ENCODE measurements at regions not wholly inside any gene's neighbourhood (a gene's known extent, or its start where the extent isn't known, plus 50 kb on each side); places are given as distances from the start of the nearest gene placed in this dataset.
"Not testable (repeated sequence)": the region's sequence is repeated elsewhere in the genome, so short reads cannot be mapped to it uniquely, and the experiment has no call there.

- no peak for DNase-seq
These were observed 64.1 kb upstream of the MMS22L start for GRCh38 chr6:97347111-97347510.

DNA sequence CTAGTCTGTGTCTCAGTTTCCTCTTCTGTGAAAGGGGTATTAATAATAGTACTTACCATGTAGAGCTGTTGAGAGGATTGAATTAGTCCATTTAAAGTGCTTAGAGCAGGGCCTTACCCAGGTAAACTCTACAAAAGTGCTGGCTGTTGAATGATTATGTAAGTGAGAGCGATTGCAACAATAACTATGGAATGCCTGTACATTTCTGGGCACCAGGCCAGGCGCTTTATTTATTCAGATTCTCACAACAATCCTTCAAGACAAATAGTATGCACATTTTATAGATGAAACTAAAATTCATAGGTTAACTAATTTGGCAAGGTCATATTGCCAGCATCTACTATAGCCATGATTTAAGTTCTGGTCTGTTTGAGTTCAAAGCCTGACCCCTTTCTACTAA is 78.3 kb upstream of the MMS22L start:
- DNase-seq, result no peak

GRCh38 chr6:97364327-97364726 is 81.3 kb upstream of the MMS22L start:
- no peak for DNase-seq

GRCh38 chr6:97382071-97382470 is 99.1 kb upstream of the MMS22L start:
- not testable (repeated sequence) for DNase-seq

GRCh38 chr6:97392735-97393134 is 109.7 kb upstream of the MMS22L start:
- no peak for DNase-seq

GRCh38 chr6:97394160-97394748 is 111.2 kb upstream of the MMS22L start:
- DNase-seq, result peak; percentile 42

- DNase-seq, result no peak
These were observed 113.9 kb upstream of the MMS22L start for GRCh38 chr6:97396880-97397279.

DNA sequence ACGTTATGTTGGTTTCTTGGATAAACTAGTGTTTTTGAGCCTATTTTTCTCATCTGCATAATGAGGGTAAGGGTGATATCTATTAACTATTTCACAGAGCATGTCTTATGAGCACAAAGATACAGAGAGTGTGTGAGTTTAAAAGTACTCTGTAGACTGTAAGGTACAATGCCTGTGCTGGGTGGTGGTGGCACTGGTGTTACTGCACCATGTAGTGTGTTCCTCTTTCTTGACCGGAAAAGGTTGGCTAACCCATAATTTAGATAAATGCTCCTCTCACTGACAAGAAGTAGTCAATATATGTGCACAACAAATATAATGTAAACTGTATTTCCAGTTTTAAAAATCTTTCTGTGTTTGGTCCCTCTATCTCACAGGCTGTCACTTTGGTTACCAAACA is 116.2 kb upstream of the MMS22L start:
- no peak for DNase-seq

DNA sequence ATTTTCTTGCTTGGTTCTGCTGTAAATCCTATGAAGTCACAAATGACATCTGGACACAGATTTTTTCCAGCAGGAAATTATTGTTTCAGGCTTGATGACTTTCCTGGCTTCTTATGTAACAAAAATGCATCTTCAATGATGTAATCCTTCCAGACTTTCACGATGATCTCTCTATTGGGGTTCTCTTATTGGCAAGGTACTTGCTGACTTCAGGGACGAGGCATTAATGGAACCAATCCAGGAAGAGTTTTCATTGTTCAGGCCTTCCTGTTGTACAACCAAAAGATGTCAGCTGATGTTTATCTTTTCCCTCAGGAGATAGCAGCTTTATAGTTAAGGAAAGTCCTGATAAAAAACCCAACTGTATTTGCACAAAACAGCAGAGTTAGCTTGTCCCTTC is 118.5 kb upstream of the MMS22L start:
- no peak for DNase-seq

- no peak for DNase-seq
These were observed 122.9 kb upstream of the MMS22L start for GRCh38 chr6:97405818-97406409.

GRCh38 chr6:97406633-97407032 is 123.6 kb upstream of the MMS22L start:
- no peak for DNase-seq

GRCh38 chr6:97411610-97412009 is 128.6 kb upstream of the MMS22L start:
- no peak for DNase-seq

DNA sequence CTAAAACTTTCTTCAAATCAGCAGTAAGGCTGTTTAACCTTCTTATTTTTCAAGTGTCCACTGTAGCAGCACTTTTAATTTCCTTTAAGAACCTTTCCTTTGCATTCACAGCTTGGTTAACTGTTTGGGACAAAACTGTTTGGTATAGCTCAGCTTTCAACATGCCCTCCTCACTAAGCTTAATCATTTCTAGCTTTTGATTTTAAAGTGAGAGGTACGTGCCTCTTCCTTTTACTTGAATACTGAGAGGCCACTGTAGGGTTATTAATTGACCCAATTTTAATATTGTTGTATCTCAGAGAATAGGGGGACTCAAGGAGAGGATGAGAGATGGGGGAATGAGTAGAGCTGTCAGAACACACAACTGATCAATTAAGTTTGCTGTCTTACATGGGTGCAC is 129.5 kb upstream of the MMS22L start:
- DNase-seq, result no peak

DNA sequence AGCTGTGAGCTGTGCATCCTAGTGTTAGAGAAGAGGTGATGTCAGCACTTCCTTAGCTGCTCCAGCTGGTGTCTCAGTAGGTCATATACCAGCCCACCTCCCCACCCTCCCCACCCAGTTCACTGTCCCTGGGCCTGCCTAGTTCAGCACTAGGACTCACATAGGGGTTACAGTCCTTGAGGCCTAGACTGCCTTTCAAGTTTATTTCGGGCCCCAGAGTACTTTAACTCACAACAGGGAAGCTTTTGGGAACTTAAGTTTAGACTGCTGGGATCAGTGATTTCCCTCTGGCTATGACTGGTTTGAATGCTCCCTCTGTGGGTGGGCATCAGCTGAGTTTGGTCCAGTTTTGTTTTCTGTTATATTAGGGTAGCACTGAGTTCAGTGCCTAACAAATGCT is 139.2 kb upstream of the MMS22L start:
- no peak for DNase-seq

DNA sequence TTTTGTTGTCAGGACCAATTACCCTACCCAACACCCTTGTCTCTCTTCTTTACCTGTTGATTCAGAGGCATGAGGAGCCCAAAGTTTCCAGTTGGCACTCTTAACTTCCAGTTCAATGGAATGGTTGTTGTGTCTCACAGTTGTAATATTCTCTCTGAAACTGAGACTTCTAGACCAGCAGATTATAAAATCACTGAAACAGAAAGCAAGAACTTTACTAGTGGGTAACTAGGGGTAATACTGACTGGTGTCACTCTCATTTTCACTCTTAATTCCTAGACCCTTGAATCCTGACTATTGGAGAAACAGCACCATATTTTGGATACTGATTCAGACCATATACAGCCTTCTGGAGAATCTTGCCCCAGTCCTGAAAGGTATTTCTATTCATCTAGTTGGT is 140.2 kb upstream of the MMS22L start:
- DNase-seq, result no peak

DNA sequence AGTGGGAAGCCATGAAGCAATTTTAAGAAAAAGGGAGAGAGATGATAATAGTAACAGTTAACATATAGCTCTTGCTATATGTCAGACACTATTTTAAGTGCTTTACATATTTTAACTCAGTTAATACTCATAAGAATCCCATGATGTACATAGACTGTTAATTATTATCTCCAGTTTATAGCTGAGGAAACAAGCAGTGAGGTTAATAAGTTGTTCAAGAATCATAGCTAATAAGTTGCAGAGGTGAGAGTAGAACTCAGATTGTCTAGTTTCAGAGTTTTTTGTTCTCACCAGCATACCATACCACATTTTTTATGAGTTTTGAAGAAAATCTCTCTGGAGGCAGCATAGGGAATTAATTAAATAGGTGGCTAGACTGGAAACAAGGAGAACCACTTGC is 144.6 kb upstream of the MMS22L start:
- no peak for DNase-seq

GRCh38 chr6:97437087-97437486 is 154.1 kb upstream of the MMS22L start:
- no peak for DNase-seq

DNA sequence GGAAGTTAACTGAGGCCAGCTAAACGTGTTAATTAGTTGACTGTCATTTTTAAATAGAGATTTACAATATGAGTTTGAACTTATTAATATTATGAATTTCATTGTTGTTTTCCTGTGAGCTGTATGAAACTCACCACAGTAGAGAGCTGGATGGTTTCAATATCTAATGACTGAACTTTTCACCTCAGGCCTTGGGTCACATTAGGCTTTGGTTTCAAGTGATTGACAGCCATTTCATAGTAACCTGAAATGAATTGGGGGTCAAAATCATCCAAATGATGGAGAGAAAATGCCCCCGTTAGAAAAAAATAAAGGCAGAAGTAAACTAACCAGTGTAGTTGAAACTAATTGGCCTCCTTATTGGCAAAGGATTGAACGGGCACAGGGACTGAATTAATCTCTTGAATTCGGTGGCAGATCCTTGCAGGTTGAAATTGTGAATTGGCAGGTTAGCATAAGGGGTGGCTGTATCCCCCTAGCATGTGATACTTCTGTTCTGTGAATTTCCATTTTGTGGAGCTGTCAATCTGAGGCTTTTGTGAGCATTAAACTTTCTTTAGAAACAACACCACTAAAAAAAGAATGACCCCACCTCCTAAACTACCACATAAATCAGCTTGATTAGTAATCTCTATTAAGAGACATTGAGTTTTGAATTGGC is 155.1 kb upstream of the MMS22L start:
- DNase-seq, result no peak

DNA sequence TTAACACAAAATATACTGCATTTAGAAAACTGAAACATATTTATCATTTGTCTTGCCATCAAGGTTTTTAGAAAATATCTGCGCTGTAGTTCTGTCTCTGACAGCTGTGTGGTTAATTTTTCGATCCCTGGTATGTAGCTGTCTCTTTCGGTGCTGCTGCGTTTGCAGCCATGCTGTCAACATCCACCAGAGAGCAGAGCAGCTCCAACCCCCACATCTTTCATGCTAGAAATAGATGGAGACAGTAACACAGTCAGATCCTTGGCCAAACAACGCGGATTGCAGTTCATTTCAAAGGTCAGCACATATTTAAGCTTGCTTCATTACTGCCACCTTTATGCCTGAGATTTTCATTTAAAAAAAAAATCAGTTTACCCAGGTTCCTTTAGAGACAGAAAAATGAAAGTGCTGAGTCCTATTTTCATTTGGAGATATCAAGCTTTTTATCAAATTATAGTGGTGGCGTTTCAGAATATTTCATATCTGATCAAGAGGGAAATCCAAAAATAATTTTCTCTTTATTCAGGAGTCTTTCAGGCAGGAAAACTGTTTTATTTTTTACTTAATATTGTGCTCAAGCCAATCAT is 157.7 kb upstream of the MMS22L start:
- DNase-seq, result peak; percentile 47

DNA sequence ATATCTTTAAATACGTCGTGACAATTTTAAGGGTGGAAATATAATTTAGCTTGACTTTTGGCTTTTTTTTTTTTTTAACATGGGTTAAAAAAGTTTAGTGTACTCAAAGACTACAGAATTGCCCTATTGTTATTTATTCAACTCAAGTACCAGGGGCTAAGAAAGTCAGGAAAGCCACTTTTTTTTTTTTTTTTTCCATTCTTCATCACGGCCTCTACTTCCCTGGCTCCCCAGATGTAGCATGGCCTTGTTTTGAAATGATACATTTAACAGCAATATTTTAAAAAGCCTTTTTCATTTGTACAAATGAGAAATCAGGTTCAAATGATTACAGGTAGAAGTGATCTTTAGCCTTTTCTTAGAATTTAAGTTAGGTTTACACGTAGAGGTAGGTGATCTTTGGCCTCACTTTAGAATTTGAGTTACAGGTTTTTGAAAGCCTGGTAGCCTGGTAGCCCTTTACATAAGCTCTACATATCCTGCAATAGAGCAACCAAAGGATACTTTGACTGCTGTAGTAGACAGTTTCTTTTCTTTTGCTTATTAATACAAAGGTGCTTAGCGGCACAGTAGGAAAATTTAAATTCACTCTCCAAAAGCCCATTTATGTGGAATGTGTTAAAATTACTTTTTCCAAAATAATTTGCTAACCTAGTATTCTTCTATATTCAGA is 160.5 kb upstream of the MMS22L start:
- no peak for DNase-seq

DNA sequence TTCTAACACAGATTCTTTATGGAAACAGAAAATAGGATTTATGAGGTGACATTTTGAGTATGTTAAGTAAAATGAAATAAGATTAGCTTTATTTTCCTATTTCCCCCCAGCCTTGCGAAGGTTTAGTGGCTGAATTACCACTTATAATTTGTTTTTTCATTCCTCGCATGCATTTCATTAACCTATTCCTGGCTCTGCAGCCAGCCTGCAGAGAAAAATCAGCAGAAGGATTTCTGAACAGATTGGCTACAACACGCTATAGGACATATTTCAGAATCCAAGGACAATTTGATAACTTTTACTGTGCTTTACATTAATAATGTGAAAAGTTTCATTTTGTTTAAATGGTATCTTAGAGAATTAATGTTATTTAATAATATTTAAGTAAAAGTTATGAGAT is 162.4 kb upstream of the MMS22L start:
- no peak for DNase-seq

DNA sequence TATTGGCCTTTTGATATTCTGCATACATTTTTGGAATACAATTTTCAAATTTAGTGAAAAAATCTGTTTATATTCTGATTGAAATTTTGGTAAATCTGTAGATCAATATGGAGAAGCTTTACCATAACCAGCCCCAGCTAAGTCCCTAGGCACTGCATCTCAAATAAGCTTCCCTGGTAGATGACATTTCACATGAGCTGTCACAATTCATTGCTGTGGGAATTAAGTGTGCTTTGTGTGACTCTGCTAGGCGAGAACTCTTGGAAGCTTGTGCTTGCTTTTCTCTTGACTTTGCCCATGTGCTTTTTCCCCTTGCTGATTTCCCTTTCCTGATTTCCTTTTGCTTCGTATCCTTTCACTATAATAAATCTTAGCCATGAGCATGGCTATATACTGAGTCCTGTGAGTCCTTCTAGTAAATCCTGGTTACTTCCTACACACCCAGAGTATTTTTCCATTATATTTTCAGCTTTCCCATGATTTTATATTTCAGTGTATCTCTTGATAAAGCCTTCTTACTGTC is 166.5 kb upstream of the MMS22L start:
- no peak for DNase-seq

- no peak for DNase-seq
These were observed 167.1 kb upstream of the MMS22L start for GRCh38 chr6:97450087-97450486.

- DNase-seq, result no peak
These were observed 173.1 kb upstream of the MMS22L start for GRCh38 chr6:97456070-97456469.

All from RPMI8226 (cell line).